KG1 (cell line): ENCODE measurements at regions not wholly inside any gene's neighbourhood (a gene's known extent, or its start where the extent isn't known, plus 50 kb on each side); places are given as distances from the start of the nearest gene placed in this dataset.

ENCODE experiments used
- DNase-seq: peaks from one replicate; lab custom pipeline; 2025; lab: John Stamatoyannopoulos, UW

- no peak for DNase-seq
These were observed 203.8 kb upstream of the SIX2 start for GRCh38 chr2:45212953-45213635.

GRCh38 chr2:45211636-45212035, 202.4 kb upstream of the SIX2 start:
- peak; percentile 12 for DNase-seq

- no peak for DNase-seq
These were observed 201.4 kb upstream of the SIX2 start for GRCh38 chr2:45210462-45211195.

GRCh38 chr2:45209875-45210274, 200.6 kb upstream of the SIX2 start:
- no peak for DNase-seq

- no peak for DNase-seq
These were observed 200.1 kb upstream of the SIX2 start for GRCh38 chr2:45209302-45209701.

- peak; percentile 17 for DNase-seq
These were observed 197.8 kb upstream of the SIX2 start for GRCh38 chr2:45207101-45207500.

GRCh38 chr2:45205985-45206384, 196.7 kb upstream of the SIX2 start:
- DNase-seq, result no peak

- DNase-seq, result no peak
These were observed 196.2 kb upstream of the SIX2 start for GRCh38 chr2:45205480-45205879.

- no peak for DNase-seq
These were observed 194.1 kb upstream of the SIX2 start for GRCh38 chr2:45203400-45203799.

- no peak for DNase-seq
These were observed 190.7 kb upstream of the SIX2 start for GRCh38 chr2:45199973-45200372.

- DNase-seq, result no peak
These were observed 186.7 kb upstream of the SIX2 start for GRCh38 chr2:45195916-45196315.

GRCh38 chr2:45194596-45194995, 185.3 kb upstream of the SIX2 start:
- DNase-seq, result no peak

- DNase-seq, result no peak
These were observed 184.3 kb upstream of the SIX2 start for GRCh38 chr2:45193581-45193980.

GRCh38 chr2:45192991-45193390, 183.7 kb upstream of the SIX2 start:
- DNase-seq, result no peak

GRCh38 chr2:45192481-45192880, 183.2 kb upstream of the SIX2 start:
- no peak for DNase-seq

GRCh38 chr2:45191976-45192375, 182.7 kb upstream of the SIX2 start:
- DNase-seq, result no peak

GRCh38 chr2:45191146-45191863, 182.1 kb upstream of the SIX2 start:
- DNase-seq, result no peak

GRCh38 chr2:45190481-45190942, 181.3 kb upstream of the SIX2 start:
- no peak for DNase-seq

GRCh38 chr2:45184606-45185005, 175.4 kb upstream of the SIX2 start:
- DNase-seq, result no peak

- DNase-seq, result no peak
These were observed 173.5 kb upstream of the SIX2 start for GRCh38 chr2:45182667-45183295.

GRCh38 chr2:45180779-45181178, 171.5 kb upstream of the SIX2 start:
- no peak for DNase-seq

- no peak for DNase-seq
These were observed 170.9 kb upstream of the SIX2 start for GRCh38 chr2:45180033-45180746.
